K562 (cell line): ENCODE measurements at regions not wholly inside any gene's neighbourhood (a gene's known extent, or its start where the extent isn't known, plus 50 kb on each side); places are given as distances from the start of the nearest gene placed in this dataset.

Experiments
- BACH1 ChIP-seq: fragments of 200-800 bp; sonication (Bioruptor generic); IDR thresholded peaks from 2 replicates; pipeline ENCODE4 v1.6.1; 2016; ENCODE audit warnings: missing genetic modification characterization, missing compliant biosample characterization
- JUND ChIP-seq, 2 experiments: IDR thresholded peaks; 2 replicates in 1 of 2; 3 replicates in 1 of 2; pipeline ENCODE4 v1.6.1; 2011; ENCODE audit warnings: borderline replicate concordance in 2 of 2, low read depth in 2 of 2, low read length in 2 of 2, improper control_type of control experiment in 1 of 2, missing biosample characterization in 1 of 2, missing genetic modification characterization in 1 of 2, missing genetic modification reagents in 1 of 2
- KDM2B ChIP-seq: fragments of 250-450 bp; sonication (Bioruptor Pico); IDR thresholded peaks from 2 replicates; pipeline ENCODE4 v1.8.0; 2021; ENCODE audit warnings: mild to moderate bottlenecking, moderate library complexity
- KLF16 ChIP-seq: IDR thresholded peaks from 2 replicates; pipeline ENCODE4 v1.6.1; 2016; ENCODE audit warnings: antibody characterized with exemption
- KLF6 ChIP-seq: fragments of 250-450 bp; sonication (Bioruptor Pico); IDR thresholded peaks from 2 replicates; pipeline ENCODE4 v1.4.0; 2020; ENCODE audit warnings: mild to moderate bottlenecking, moderate library complexity, borderline replicate concordance
- LEF1 ChIP-seq: fragments of 450-650 bp; IDR thresholded peaks from 2 replicates; pipeline ENCODE4 v1.6.1; 2016; ENCODE audit warnings: mild to moderate bottlenecking
- NFRKB ChIP-seq: fragments of 450-650 bp; IDR thresholded peaks from 2 replicates; pipeline ENCODE4 v1.6.1; 2016; ENCODE audit warnings: low read depth
- NR2C1 ChIP-seq, 2 experiments: fragments of 450-650 bp; IDR thresholded peaks; 2 replicates each; pipeline ENCODE4 v1.6.1; 2017; ENCODE audit warnings: mild to moderate bottlenecking in 2 of 2, antibody characterized with exemption in 1 of 2, inconsistent platforms in 1 of 2, missing compliant biosample characterization in 1 of 2, missing genetic modification characterization in 1 of 2
- RB1 ChIP-seq: fragments of 450-650 bp; IDR thresholded peaks from 2 replicates; pipeline ENCODE4 v1.6.1; 2017; ENCODE audit warnings: low read depth, mild to moderate bottlenecking
- SMAD4 ChIP-seq: fragments of 250-450 bp; sonication (Bioruptor Pico); conservative IDR thresholded peaks from 2 replicates; pipeline ENCODE4 v1.8.0; 2021; ENCODE audit warnings: inconsistent platforms, mild to moderate bottlenecking, moderate library complexity
- TAF9B ChIP-seq: fragments of 450-650 bp; IDR thresholded peaks from 2 replicates; pipeline ENCODE4 v1.6.1; 2018; ENCODE audit warnings: mild to moderate bottlenecking; ENCODE audit not compliant: partially characterized antibody
- TCF3 ChIP-seq: sonication (generic); formaldehyde crosslinking; IDR thresholded peaks from 2 replicates; pipeline ENCODE4 v1.4.0; 2020; ENCODE audit warnings: mild to moderate bottlenecking, missing genetic modification reagents
- TEAD1 ChIP-seq, 2 experiments: fragments of 450-650 bp in 1 of 2; sonication (generic) in 1 of 2; formaldehyde crosslinking; IDR thresholded peaks; 2 replicates each; pipeline versions ENCODE4 v1.4.0 to v1.8.0; 2020 to 2022; ENCODE audit warnings: mild to moderate bottlenecking in 2 of 2, missing genetic modification reagents in 1 of 2
- ZBTB17 ChIP-seq: fragments of 450-650 bp; formaldehyde crosslinking; IDR thresholded peaks from 2 replicates; pipeline ENCODE4 v1.4.0; 2020; ENCODE audit warnings: mild to moderate bottlenecking
- ZKSCAN3 ChIP-seq: fragments of 250-450 bp; sonication (Bioruptor Pico); IDR thresholded peaks from 2 replicates; pipeline ENCODE4 v1.4.0; 2020
- ZNF133 ChIP-seq: fragments of 250-450 bp; sonication (Bioruptor Pico); IDR thresholded peaks from 2 replicates; pipeline ENCODE4 v1.4.0; 2020; ENCODE audit warnings: mild to moderate bottlenecking
- ZNF444 ChIP-seq: fragments of 250-450 bp; sonication (Bioruptor Pico); IDR thresholded peaks from 2 replicates; pipeline ENCODE4 v1.4.0; 2020; ENCODE audit warnings: mild to moderate bottlenecking, moderate library complexity
- ZZZ3 ChIP-seq: fragments of 450-650 bp; IDR thresholded peaks from 2 replicates; pipeline ENCODE4 v1.6.1; 2016; ENCODE audit warnings: antibody characterized with exemption, mild to moderate bottlenecking, moderate library complexity
- TF ChIP-seq, protein P1 (sequence below): fragments of 450-650 bp; IDR thresholded peaks from 2 replicates; pipeline ENCODE4 v1.6.1; 2016; ENCODE audit warnings: missing biosample characterization, missing genetic modification characterization
- TF ChIP-seq, protein P2 (sequence below): sonication (generic); IDR thresholded peaks from 2 replicates; pipeline ENCODE4 v1.6.1; 2016

GRCh38 chr5:115355767-115356381 is 59.4 kb upstream of the CCDC112 start (continued):
- TF ChIP-seq, protein P1, sequence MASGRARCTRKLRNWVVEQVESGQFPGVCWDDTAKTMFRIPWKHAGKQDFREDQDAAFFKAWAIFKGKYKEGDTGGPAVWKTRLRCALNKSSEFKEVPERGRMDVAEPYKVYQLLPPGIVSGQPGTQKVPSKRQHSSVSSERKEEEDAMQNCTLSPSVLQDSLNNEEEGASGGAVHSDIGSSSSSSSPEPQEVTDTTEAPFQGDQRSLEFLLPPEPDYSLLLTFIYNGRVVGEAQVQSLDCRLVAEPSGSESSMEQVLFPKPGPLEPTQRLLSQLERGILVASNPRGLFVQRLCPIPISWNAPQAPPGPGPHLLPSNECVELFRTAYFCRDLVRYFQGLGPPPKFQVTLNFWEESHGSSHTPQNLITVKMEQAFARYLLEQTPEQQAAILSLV (tag), result 0 out of 2 replicates have a peak, but pooled peaks have one; percentile 14
- no peak for TF ChIP-seq ZNF444 (CRISPR knock-in tag)
- TF ChIP-seq LEF1, result no peak
- TF ChIP-seq, protein P2, sequence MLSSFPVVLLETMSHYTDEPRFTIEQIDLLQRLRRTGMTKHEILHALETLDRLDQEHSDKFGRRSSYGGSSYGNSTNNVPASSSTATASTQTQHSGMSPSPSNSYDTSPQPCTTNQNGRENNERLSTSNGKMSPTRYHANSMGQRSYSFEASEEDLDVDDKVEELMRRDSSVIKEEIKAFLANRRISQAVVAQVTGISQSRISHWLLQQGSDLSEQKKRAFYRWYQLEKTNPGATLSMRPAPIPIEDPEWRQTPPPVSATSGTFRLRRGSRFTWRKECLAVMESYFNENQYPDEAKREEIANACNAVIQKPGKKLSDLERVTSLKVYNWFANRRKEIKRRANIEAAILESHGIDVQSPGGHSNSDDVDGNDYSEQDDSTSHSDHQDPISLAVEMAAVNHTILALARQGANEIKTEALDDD, result no peak
- TF ChIP-seq ZNF133, result no peak
- no peak for TF ChIP-seq TEAD1 (CRISPR knock-in tag; IDR thresholded peaks at IDR 0.05)
- TF ChIP-seq JUND (IDR thresholded peaks at IDR 0.05; ENCODE audit: borderline replicate concordance, low read depth, low read length), result no peak
- no peak for TF ChIP-seq JUND (tag; IDR thresholded peaks at IDR 0.05; ENCODE audit: borderline replicate concordance, low read depth, low read length)
- no peak for TF ChIP-seq NR2C1 (IDR thresholded peaks at IDR 0.05)
- TF ChIP-seq NR2C1 (tag; IDR thresholded peaks at IDR 0.05), result 0 out of 2 replicates have a peak, but pooled peaks have one; percentile 12
- TF ChIP-seq BACH1 (tag), result 0 out of 2 replicates have a peak, but pooled peaks have one; percentile 25
- no peak for TF ChIP-seq TCF3 (CRISPR knock-in tag)
- TF ChIP-seq ZKSCAN3 (CRISPR knock-in tag), result no peak
- no peak for TF ChIP-seq ZBTB17 (CRISPR knock-in tag)
- no peak for TF ChIP-seq KDM2B (CRISPR knock-in tag)
- no peak for TF ChIP-seq KLF6 (CRISPR knock-in tag)
- no peak for TF ChIP-seq RB1
- no peak for TF ChIP-seq NFRKB
- TF ChIP-seq KLF16, result no peak
- no peak for TF ChIP-seq SMAD4 (CRISPR knock-in tag)
- no peak for TF ChIP-seq TAF9B
- TF ChIP-seq ZZZ3, result no peak
